ENCODE measurements at regions not wholly inside any gene's neighbourhood (a gene's known extent, or its start where the extent isn't known, plus 50 kb on each side); places are given as distances from the start of the nearest gene placed in this dataset.
"Not testable (repeated sequence)": the region's sequence is repeated elsewhere in the genome, so short reads cannot be mapped to it uniquely, and the experiment has no call there.

- Histone ChIP-seq H3K36me3 (ENCODE audit: control insufficient read depth, insufficient read depth, low read length) (no peaks in the 10 kb centered on the region), H3K4me3 (ENCODE audit: low read depth, low read length) (no peak overlapping the region), H3K27me3 (ENCODE audit: control insufficient read depth, insufficient read depth, low read length) (no peaks in the 10 kb centered on the region)
- TF ChIP-seq CTCF (IDR thresholded peaks at IDR 0.05; ENCODE audit: insufficient read depth, low read length, poor library complexity, severe bottlenecking) = no peak
- no peak for DNase-seq (ENCODE audit: low read depth)
These were observed 135.8 kb upstream of the ABCB5 start for GRCh38 chr7:20479706-20480105.

GRCh38 chr7:20482071-20482470 lies 133.4 kb upstream of the ABCB5 start:
- Histone ChIP-seq H3K4me3 (ENCODE audit: low read depth, low read length) (no peak overlapping the region), H3K36me3 (ENCODE audit: control insufficient read depth, insufficient read depth, low read length) (no peaks in the 10 kb centered on the region), H3K27me3 (ENCODE audit: control insufficient read depth, insufficient read depth, low read length) (no peaks in the 10 kb centered on the region)
- no peak for TF ChIP-seq CTCF (IDR thresholded peaks at IDR 0.05; ENCODE audit: insufficient read depth, low read length, poor library complexity, severe bottlenecking)
- DNase-seq (ENCODE audit: low read depth) = no peak

GRCh38 chr7:20484356-20484755 lies 131.1 kb upstream of the ABCB5 start:
- no peak for TF ChIP-seq CTCF (IDR thresholded peaks at IDR 0.05; ENCODE audit: insufficient read depth, low read length, poor library complexity, severe bottlenecking)
- H3K36me3 ChIP-seq (ENCODE audit: control insufficient read depth, insufficient read depth, low read length) = no peaks in the 10 kb centered on the region
- no peak overlapping the region for H3K4me3 ChIP-seq (ENCODE audit: low read depth, low read length)
- no peak for DNase-seq (ENCODE audit: low read depth)
- H3K27me3 ChIP-seq (ENCODE audit: control insufficient read depth, insufficient read depth, low read length) = no peaks in the 10 kb centered on the region

GRCh38 chr7:20488850-20489249 lies 126.6 kb upstream of the ABCB5 start:
- TF ChIP-seq CTCF (IDR thresholded peaks at IDR 0.05; ENCODE audit: insufficient read depth, low read length, poor library complexity, severe bottlenecking) = no peak
- Histone ChIP-seq H3K27me3 (ENCODE audit: control insufficient read depth, insufficient read depth, low read length) (no peaks in the 10 kb centered on the region), H3K4me3 (ENCODE audit: low read depth, low read length) (no peak overlapping the region), H3K36me3 (ENCODE audit: control insufficient read depth, insufficient read depth, low read length) (no peaks in the 10 kb centered on the region)
- DNase-seq (ENCODE audit: low read depth) = no peak

GRCh38 chr7:20491284-20491683 lies 124.2 kb upstream of the ABCB5 start:
- no peaks in the 10 kb centered on the region for H3K36me3 ChIP-seq (ENCODE audit: control insufficient read depth, insufficient read depth, low read length)
- H3K4me3 ChIP-seq (ENCODE audit: low read depth, low read length) = no peak overlapping the region
- H3K27me3 ChIP-seq (ENCODE audit: control insufficient read depth, insufficient read depth, low read length) = no peaks in the 10 kb centered on the region
- TF ChIP-seq CTCF (IDR thresholded peaks at IDR 0.05; ENCODE audit: insufficient read depth, low read length, poor library complexity, severe bottlenecking) = no peak
- DNase-seq (ENCODE audit: low read depth) = no peak

- TF ChIP-seq CTCF (IDR thresholded peaks at IDR 0.05; ENCODE audit: insufficient read depth, low read length, poor library complexity, severe bottlenecking) = no peak
- H3K4me3 ChIP-seq (ENCODE audit: low read depth, low read length) = no peak overlapping the region
- no peaks in the 10 kb centered on the region for H3K27me3 ChIP-seq (ENCODE audit: control insufficient read depth, insufficient read depth, low read length)
- DNase-seq (ENCODE audit: low read depth) = no peak
- no peaks in the 10 kb centered on the region for H3K36me3 ChIP-seq (ENCODE audit: control insufficient read depth, insufficient read depth, low read length)
These were observed 120.9 kb upstream of the ABCB5 start for GRCh38 chr7:20494566-20494965.

GRCh38 chr7:20501473-20501872 lies 114.0 kb upstream of the ABCB5 start:
- not testable (repeated sequence) for H3K36me3 ChIP-seq (ENCODE audit: control insufficient read depth, insufficient read depth, low read length); H3K4me3 ChIP-seq (ENCODE audit: low read depth, low read length); H3K27me3 ChIP-seq (ENCODE audit: control insufficient read depth, insufficient read depth, low read length); DNase-seq (ENCODE audit: low read depth)
